A673 (cell line): ENCODE measurements at regions not wholly inside any gene's neighbourhood (a gene's known extent, or its start where the extent isn't known, plus 50 kb on each side); places are given as distances from the start of the nearest gene placed in this dataset.

Experiments used
- CTCF ChIP-seq: fragments of 300-800, 200-600 bp; sonication (generic); conservative IDR thresholded peaks from 2 replicates; pipeline ENCODE4 v1.5.1; 2017; ENCODE audit warnings: low read depth, mild to moderate bottlenecking, antibody characterized with exemption, low read length, moderate library complexity, mixed read lengths
- EZH2 ChIP-seq: fragments of 200-600 bp; sonication (generic); IDR thresholded peaks from 2 replicates; pipeline ENCODE4 v1.6.1; 2017; ENCODE audit warnings: borderline replicate concordance, low read depth, mild to moderate bottlenecking, mixed read lengths, antibody characterized with exemption, low read length; ENCODE audit not compliant: poor library complexity, severe bottlenecking

GRCh38 chr12:23014749-23015148 lies 389.8 kb downstream of the ETNK1 start:
- 0 out of 2 replicates have a peak, but pooled peaks have one; percentile 13 for TF ChIP-seq CTCF
- no peak for TF ChIP-seq EZH2
